Panc1 (cell line): ENCODE measurements at regions not wholly inside any gene's neighbourhood (a gene's known extent, or its start where the extent isn't known, plus 50 kb on each side); places are given as distances from the start of the nearest gene placed in this dataset.

ENCODE experiments used
- POLR2AphosphoS5 ChIP-seq: IDR thresholded peaks from 2 replicates; pipeline ENCODE4 v1.6.1; 2012; ENCODE audit warnings: mild to moderate bottlenecking, low read depth, low read length, moderate library complexity
- TCF7L2 ChIP-seq: IDR thresholded peaks from 2 replicates; pipeline ENCODE4 v1.6.1; 2011; ENCODE audit warnings: mild to moderate bottlenecking, low read depth, low read length, inconsistent platforms
- TF ChIP-seq, protein P1 (sequence below): fragments of 450-650 bp; IDR thresholded peaks from 2 replicates; pipeline ENCODE4 v1.5.1; 2017; ENCODE audit warnings: mild to moderate bottlenecking
- TF ChIP-seq, protein P2 (sequence below), 2 experiments: IDR thresholded peaks; 2 replicates each; pipeline ENCODE4 v1.6.1; 2011 to 2012; ENCODE audit warnings: low read depth in 2 of 2, control low read depth in 1 of 2, low read length in 1 of 2, mild to moderate bottlenecking in 1 of 2, moderate library complexity in 1 of 2; ENCODE audit not compliant: insufficient read depth in 1 of 2

DNA sequence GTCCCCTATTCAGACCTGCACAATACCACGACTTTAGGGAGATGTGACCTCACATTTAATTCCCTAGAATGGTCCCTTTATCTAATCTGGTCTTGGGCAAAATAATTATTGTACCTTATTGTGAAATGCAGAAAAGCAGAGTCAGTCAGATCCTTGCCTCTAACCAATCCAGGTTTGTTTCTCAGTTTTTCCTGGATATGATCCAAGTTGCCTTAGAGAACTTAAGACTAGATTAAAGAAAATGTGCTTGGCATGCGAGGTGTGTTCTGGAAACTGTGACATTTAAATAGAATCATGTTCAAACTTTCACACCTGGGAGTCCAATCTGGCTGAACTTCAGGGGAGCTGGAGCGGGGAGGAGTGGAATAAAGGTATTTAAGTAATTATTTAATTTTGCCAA, 696.2 kb downstream of the DNAH5 start:
- TF ChIP-seq, protein P1, sequence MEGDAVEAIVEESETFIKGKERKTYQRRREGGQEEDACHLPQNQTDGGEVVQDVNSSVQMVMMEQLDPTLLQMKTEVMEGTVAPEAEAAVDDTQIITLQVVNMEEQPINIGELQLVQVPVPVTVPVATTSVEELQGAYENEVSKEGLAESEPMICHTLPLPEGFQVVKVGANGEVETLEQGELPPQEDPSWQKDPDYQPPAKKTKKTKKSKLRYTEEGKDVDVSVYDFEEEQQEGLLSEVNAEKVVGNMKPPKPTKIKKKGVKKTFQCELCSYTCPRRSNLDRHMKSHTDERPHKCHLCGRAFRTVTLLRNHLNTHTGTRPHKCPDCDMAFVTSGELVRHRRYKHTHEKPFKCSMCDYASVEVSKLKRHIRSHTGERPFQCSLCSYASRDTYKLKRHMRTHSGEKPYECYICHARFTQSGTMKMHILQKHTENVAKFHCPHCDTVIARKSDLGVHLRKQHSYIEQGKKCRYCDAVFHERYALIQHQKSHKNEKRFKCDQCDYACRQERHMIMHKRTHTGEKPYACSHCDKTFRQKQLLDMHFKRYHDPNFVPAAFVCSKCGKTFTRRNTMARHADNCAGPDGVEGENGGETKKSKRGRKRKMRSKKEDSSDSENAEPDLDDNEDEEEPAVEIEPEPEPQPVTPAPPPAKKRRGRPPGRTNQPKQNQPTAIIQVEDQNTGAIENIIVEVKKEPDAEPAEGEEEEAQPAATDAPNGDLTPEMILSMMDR, result no peak
- TF ChIP-seq, protein P2, sequence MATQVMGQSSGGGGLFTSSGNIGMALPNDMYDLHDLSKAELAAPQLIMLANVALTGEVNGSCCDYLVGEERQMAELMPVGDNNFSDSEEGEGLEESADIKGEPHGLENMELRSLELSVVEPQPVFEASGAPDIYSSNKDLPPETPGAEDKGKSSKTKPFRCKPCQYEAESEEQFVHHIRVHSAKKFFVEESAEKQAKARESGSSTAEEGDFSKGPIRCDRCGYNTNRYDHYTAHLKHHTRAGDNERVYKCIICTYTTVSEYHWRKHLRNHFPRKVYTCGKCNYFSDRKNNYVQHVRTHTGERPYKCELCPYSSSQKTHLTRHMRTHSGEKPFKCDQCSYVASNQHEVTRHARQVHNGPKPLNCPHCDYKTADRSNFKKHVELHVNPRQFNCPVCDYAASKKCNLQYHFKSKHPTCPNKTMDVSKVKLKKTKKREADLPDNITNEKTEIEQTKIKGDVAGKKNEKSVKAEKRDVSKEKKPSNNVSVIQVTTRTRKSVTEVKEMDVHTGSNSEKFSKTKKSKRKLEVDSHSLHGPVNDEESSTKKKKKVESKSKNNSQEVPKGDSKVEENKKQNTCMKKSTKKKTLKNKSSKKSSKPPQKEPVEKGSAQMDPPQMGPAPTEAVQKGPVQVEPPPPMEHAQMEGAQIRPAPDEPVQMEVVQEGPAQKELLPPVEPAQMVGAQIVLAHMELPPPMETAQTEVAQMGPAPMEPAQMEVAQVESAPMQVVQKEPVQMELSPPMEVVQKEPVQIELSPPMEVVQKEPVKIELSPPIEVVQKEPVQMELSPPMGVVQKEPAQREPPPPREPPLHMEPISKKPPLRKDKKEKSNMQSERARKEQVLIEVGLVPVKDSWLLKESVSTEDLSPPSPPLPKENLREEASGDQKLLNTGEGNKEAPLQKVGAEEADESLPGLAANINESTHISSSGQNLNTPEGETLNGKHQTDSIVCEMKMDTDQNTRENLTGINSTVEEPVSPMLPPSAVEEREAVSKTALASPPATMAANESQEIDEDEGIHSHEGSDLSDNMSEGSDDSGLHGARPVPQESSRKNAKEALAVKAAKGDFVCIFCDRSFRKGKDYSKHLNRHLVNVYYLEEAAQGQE (IDR thresholded peaks at IDR 0.05; ENCODE audit: insufficient read depth in 1 of 2, low read depth in 2 of 2, low read length in 1 of 2), result no peak
- TF ChIP-seq TCF7L2, result no peak
- no peak for TF ChIP-seq POLR2AphosphoS5
